HepG2 (cell line): ENCODE measurements at regions not wholly inside any gene's neighbourhood (a gene's known extent, or its start where the extent isn't known, plus 50 kb on each side); places are given as distances from the start of the nearest gene placed in this dataset.

Experiments used
- ATAC-seq: fragments of 200-7000 bp; cut with Tn5 transposase; 3 replicates; pipeline ENCODE4 v1.9.1; 2020; ENCODE audit warnings: mild to moderate bottlenecking, moderate library complexity
- BruUV-seq: library from RNA; stranded (reverse); fragments of 400-500 nt; replicated peaks from 2 replicates; lab custom pipeline; 2021; lab: Mats Ljungman, UMichigan
- CTCF ChIA-PET: fragments of 300-600 bp; formaldehyde crosslinking; extraction: SDS; loops from one replicate; lab custom pipeline; 2021; ENCODE audit warnings: low total read pairs, inconsistent platforms, low intra/inter-chr PET ratio; lab: Yijun Ruan, JAX
- POLR2A ChIA-PET: fragments of 350-600 bp; sonication (Branson Sonifier 250); formaldehyde crosslinking; loops from one replicate; lab custom pipeline; 2020; ENCODE audit warnings: antibody characterized with exemption, inconsistent platforms; lab: Yijun Ruan, JAX
- DNase-seq: peaks from one replicate; pipeline ENCODE4 v3.0.0-alpha.2; 2015; ENCODE audit warnings: low spot score
- FAIRE-seq: peaks from 3 replicates; lab custom pipeline; 2011; peaks lifted over from hg19 to GRCh38; lab: Jason Lieb, UNC
- H2AFZ ChIP-seq: one replicate; pipeline ENCODE4 v1.6.1; 2011; ENCODE audit warnings: low read length, inconsistent platforms
- H3K27ac ChIP-seq: fragments of 300-600 bp; 3 replicates; pipeline ENCODE4 v1.8.0; 2011; ENCODE audit warnings: mixed run types, mild to moderate bottlenecking, mixed read lengths, low read length, inconsistent platforms; ENCODE audit not compliant: insufficient read depth; ENCODE audit errors: extremely low read length
- H3K27me3 ChIP-seq, 2 experiments: fragments of 200-600 bp in 1 of 2; 2 replicates in 1 of 2; 3 replicates in 1 of 2; pipeline versions ENCODE4 v1.6.0 to v1.8.0; 2011; ENCODE audit warnings: low read length in 2 of 2, mild to moderate bottlenecking in 2 of 2, moderate library complexity in 2 of 2, inconsistent platforms in 1 of 2; ENCODE audit not compliant: insufficient read depth in 2 of 2, control insufficient read depth in 1 of 2
- H3K36me3 ChIP-seq, 2 experiments: fragments of 200-600 bp in 1 of 2; replicated peaks in 1 of 2; 2 replicates in 1 of 2; 3 replicates in 1 of 2; pipeline versions ENCODE4 v1.5.1 to v1.8.0; 2011; ENCODE audit warnings: low read length in 2 of 2, inconsistent platforms in 1 of 2; ENCODE audit not compliant: insufficient read depth in 2 of 2, control insufficient read depth in 1 of 2
- H3K4me1 ChIP-seq: 2 replicates; pipeline ENCODE4 v1.5.1; 2012; ENCODE audit warnings: low read length, inconsistent platforms; ENCODE audit not compliant: insufficient read depth
- H3K4me2 ChIP-seq: 2 replicates; pipeline ENCODE4 v1.6.0; 2011; ENCODE audit warnings: low read depth, low read length, inconsistent platforms
- H3K4me3 ChIP-seq, 3 experiments: fragments of 200-600 bp in 1 of 3; sonication (generic), shearing (Covaris generic) in 1 of 3; replicated peaks in 1 of 3; 2 replicates each; pipeline ENCODE4 v1.5.1; 2011 to 2016; ENCODE audit warnings: low read length in 3 of 3, inconsistent platforms in 2 of 3, low read depth in 2 of 3, mild to moderate bottlenecking in 2 of 3, control low read depth in 1 of 3, mixed read lengths in 1 of 3; ENCODE audit not compliant: insufficient read depth in 1 of 3
- H3K79me2 ChIP-seq: one replicate; pipeline ENCODE4 v1.6.1; 2011; ENCODE audit warnings: low read length, inconsistent platforms; ENCODE audit not compliant: insufficient read depth
- H3K9ac ChIP-seq: 2 replicates; pipeline ENCODE4 v1.6.0; 2011; ENCODE audit warnings: mild to moderate bottlenecking, low read depth, low read length, inconsistent platforms; ENCODE audit not compliant: insufficient read depth
- H3K9me3 ChIP-seq: 2 replicates; pipeline ENCODE4 v1.5.1; 2012; ENCODE audit warnings: mild to moderate bottlenecking, low read length
- H4K20me1 ChIP-seq: 2 replicates; pipeline ENCODE4 v1.6.0; 2011; ENCODE audit warnings: inconsistent platforms, mild to moderate bottlenecking, low read length, moderate library complexity; ENCODE audit not compliant: insufficient read depth
- DNMT3B ChIP-seq: conservative IDR thresholded peaks from 2 replicates; pipeline ENCODE4 v1.6.1; 2016; ENCODE audit warnings: missing biosample characterization, control low read depth
- DPF2 ChIP-seq: sonication (generic); formaldehyde crosslinking; IDR thresholded peaks from 2 replicates; pipeline ENCODE4 v1.4.0; 2020; ENCODE audit warnings: mild to moderate bottlenecking, low read depth, missing genetic modification reagents, borderline replicate concordance
- FOSL1 ChIP-seq: sonication (generic); formaldehyde crosslinking; IDR thresholded peaks from 2 replicates; pipeline ENCODE4 v1.9.0; 2021; ENCODE audit warnings: missing genetic modification reagents, borderline replicate concordance
- GTF2F1 ChIP-seq: fragments of 150-350 bp; IDR thresholded peaks from 2 replicates; pipeline ENCODE4 v1.6.1; 2014; ENCODE audit warnings: low read length
- HMG20A ChIP-seq: IDR thresholded peaks from 2 replicates; pipeline ENCODE4 v1.6.1; 2016; ENCODE audit warnings: borderline replicate concordance
- TFDP1 ChIP-seq: IDR thresholded peaks from 2 replicates; pipeline ENCODE4 v1.6.1; 2016; ENCODE audit warnings: missing compliant biosample characterization, missing genetic modification reagents, borderline replicate concordance
- ZHX1 ChIP-seq: sonication (generic); formaldehyde crosslinking; IDR thresholded peaks from 2 replicates; pipeline ENCODE4 v1.8.1; 2022; ENCODE audit warnings: low read depth, mild to moderate bottlenecking, missing genetic modification reagents
- WGBS: methylation state at CpG from one replicate; pipeline ENCODE4 v1.1.6; 2017; ENCODE audit warnings: low lambda C conversion rate; 5-methylcytosine and 5-hydroxymethylcytosine counted together
- in situ Hi-C: cut with HindIII; loops from 2 replicates; pipeline ENCODE4 v1.10.0; 2017; ENCODE audit warnings: low pct_unique_long_range_greater_than_20kb; ENCODE audit not compliant: extremely low pct_ligation_motif_present
- intact Hi-C: fragments of 100-400 bp; cut with micrococcal nuclease; formaldehyde crosslinking; loops from one replicate; pipeline ENCODE4 v1.10.0; 2022; ENCODE audit not compliant: unreplicated experiment
- TF ChIP-seq, protein P1 (sequence below): sonication (generic); formaldehyde crosslinking; IDR thresholded peaks from 2 replicates; pipeline ENCODE4 v1.4.0; 2020; ENCODE audit warnings: missing genetic modification reagents, mild to moderate bottlenecking, borderline replicate concordance
- TF ChIP-seq, protein P2 (sequence below): IDR thresholded peaks from 2 replicates; pipeline ENCODE4 v1.6.1; 2016; ENCODE audit warnings: mild to moderate bottlenecking

GRCh38 chr1:193677874-193678273 lies 491.5 kb upstream of the B3GALT2 start:
- no peak for TF ChIP-seq GTF2F1
- TF ChIP-seq, all 625 proteins: peak for 0
- no peaks in the 10 kb centered on the region for H3K79me2 ChIP-seq
- in situ Hi-C loops = no loop called here
- no peaks in the 10 kb centered on the region for H3K27me3 ChIP-seq
- no peaks in the 10 kb centered on the region for H4K20me1 ChIP-seq
- H2AFZ ChIP-seq = no peak overlapping the region
- no peak overlapping the region for H3K9ac ChIP-seq
- no peaks in the 10 kb centered on the region for H3K36me3 ChIP-seq
- CTCF ChIA-PET = no interaction called here
- H3K27ac ChIP-seq = no peak overlapping the region
- ATAC-seq = no peak
- 13% methylated on average over 3 of the region's 3 CpGs for WGBS
- POLR2A ChIA-PET = no interaction called here
- intact Hi-C loops = no loop called here
- no TSS peak for BruUV-seq
- no peak overlapping the region for H3K4me2 ChIP-seq
- no peak for FAIRE-seq
- H3K4me3 ChIP-seq = no peak overlapping the region
- H3K4me1 ChIP-seq = no peaks in the 10 kb centered on the region
- H3K9me3 ChIP-seq = no peaks in the 10 kb centered on the region
- no peak for DNase-seq

GRCh38 chr1:193676996-193677549 lies 490.7 kb upstream of the B3GALT2 start:
- FAIRE-seq = no peak
- TF ChIP-seq DNMT3B (CRISPR knock-in tag) = no peak
- TF ChIP-seq TFDP1 (CRISPR knock-in tag) = no peak
- no peak for TF ChIP-seq ZHX1
- TF ChIP-seq, protein P1, sequence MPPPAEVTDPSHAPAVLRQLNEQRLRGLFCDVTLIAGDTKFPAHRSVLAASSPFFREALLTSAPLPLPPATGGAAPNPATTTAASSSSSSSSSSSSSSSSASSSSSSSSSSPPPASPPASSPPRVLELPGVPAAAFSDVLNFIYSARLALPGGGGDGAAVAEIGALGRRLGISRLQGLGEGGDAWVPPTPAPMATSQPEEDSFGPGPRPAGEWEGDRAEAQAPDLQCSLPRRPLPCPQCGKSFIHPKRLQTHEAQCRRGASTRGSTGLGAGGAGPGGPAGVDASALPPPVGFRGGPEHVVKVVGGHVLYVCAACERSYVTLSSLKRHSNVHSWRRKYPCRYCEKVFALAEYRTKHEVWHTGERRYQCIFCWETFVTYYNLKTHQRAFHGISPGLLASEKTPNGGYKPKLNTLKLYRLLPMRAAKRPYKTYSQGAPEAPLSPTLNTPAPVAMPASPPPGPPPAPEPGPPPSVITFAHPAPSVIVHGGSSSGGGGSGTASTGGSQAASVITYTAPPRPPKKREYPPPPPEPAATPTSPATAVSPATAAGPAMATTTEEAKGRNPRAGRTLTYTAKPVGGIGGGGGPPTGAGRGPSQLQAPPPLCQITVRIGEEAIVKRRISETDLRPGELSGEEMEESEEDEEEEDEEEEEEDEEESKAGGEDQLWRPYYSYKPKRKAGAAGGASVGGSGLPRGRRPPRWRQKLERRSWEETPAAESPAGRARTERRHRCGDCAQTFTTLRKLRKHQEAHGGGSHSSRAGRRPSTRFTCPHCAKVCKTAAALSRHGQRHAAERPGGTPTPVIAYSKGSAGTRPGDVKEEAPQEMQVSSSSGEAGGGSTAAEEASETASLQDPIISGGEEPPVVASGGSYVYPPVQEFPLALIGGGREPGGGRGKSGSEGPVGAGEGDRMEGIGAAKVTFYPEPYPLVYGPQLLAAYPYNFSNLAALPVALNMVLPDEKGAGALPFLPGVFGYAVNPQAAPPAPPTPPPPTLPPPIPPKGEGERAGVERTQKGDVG (CRISPR knock-in tag) = no peak
- no peak for TF ChIP-seq HMG20A (CRISPR knock-in tag)
- no peak for TF ChIP-seq DPF2 (CRISPR knock-in tag)
- no peak for TF ChIP-seq FOSL1 (CRISPR knock-in tag)
- TF ChIP-seq, protein P2, sequence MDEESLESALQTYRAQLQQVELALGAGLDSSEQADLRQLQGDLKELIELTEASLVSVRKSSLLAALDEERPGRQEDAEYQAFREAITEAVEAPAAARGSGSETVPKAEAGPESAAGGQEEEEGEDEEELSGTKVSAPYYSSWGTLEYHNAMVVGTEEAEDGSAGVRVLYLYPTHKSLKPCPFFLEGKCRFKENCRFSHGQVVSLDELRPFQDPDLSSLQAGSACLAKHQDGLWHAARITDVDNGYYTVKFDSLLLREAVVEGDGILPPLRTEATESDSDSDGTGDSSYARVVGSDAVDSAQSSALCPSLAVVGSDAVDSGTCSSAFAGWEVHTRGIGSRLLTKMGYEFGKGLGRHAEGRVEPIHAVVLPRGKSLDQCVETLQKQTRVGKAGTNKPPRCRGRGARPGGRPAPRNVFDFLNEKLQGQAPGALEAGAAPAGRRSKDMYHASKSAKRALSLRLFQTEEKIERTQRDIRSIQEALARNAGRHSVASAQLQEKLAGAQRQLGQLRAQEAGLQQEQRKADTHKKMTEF (CRISPR knock-in tag) = no peak

More at GRCh38 chr1:193676996-193677549, 490.7 kb upstream of the B3GALT2 start:
- in situ Hi-C loops = no loop called here
- no peak overlapping the region for H3K9ac ChIP-seq
- no peak for ATAC-seq
- intact Hi-C loops = no loop called here
- no peak overlapping the region for H3K4me3 ChIP-seq
- WGBS = 0% methylated on average over 2 of the region's 2 CpGs
- H2AFZ ChIP-seq = no peak overlapping the region
- no peaks in the 10 kb centered on the region for H3K27me3 ChIP-seq
- no peaks in the 10 kb centered on the region for H3K9me3 ChIP-seq
- DNase-seq = no peak
- POLR2A ChIA-PET = no interaction called here
- no peak overlapping the region for H3K4me2 ChIP-seq
- CTCF ChIA-PET = no interaction called here
- no TSS peak for BruUV-seq
- no peak overlapping the region for H3K27ac ChIP-seq
- no peaks in the 10 kb centered on the region for H3K79me2 ChIP-seq
- no peaks in the 10 kb centered on the region for H4K20me1 ChIP-seq
- no peaks in the 10 kb centered on the region for H3K36me3 ChIP-seq
- H3K4me1 ChIP-seq = no peaks in the 10 kb centered on the region
